ENCODE measurements at regions not wholly inside any gene's neighbourhood (a gene's known extent, or its start where the extent isn't known, plus 50 kb on each side); places are given as distances from the start of the nearest gene placed in this dataset.

DNA sequence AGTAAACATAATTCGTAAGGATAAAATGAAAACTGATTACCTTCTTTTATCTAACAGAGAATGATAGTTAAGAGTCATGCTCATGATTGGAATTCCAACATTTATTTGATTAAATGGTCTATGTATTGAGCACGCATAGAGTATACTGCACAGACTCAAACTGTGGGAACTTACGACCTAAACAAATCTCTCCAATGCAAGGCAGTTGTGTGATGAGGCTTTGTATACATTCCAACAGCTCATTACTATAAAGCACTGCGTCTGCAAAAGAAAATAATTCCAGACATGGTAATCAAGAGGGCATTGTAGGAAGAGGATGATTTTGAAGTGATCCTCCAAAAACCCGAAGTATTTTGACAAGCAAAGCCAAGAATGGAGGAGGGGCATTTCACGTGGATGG lies 169.5 kb downstream of the NUFIP1 start:
- Histone ChIP-seq H3K4me3 (no peak overlapping the region), H3K9me3 (no peaks in the 10 kb centered on the region), H3K27ac (no peak overlapping the region), H3K27me3 (no peaks in the 10 kb centered on the region), H3K36me3 (no peaks in the 10 kb centered on the region), H3K4me1 (no peaks in the 10 kb centered on the region)
- ATAC-seq: no peak
- TF ChIP-seq CTCF (IDR thresholded peaks at IDR 0.05 in 4 of 5, conservative IDR thresholded peaks at IDR 0.05 in 1 of 5) (no peak), POLR2A (IDR thresholded peaks at IDR 0.05) (no peak)
- no peak for DNase-seq
- in situ Hi-C loops (cut with MboI; ENCODE audit: low sequenced_read_pairs in 4 of 4): no loop called here
- intact Hi-C loops (cut with DNase I; ENCODE audit: low total_unique reads): no loop called here

DNA sequence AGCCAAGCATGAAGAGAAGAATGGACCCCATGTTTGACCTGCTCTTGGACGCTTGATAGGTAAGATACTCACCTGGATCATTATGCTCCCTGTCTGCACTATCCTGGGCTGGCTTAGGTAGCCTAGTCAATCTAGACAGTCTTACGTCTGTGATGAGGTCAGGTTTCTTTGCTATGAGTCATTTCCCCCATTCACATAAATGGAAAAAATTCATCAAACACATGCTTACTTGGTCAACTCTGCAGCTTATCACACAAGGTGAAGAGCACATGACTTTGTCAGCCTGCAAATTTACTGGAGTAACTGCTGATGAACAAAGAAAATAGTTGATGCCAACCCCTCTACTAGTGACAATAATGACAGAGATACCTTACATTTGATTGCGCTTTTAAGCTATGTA lies 170.0 kb downstream of the NUFIP1 start:
- ATAC-seq (no peak), DNase-seq (no peak)
- TF ChIP-seq POLR2A (IDR thresholded peaks at IDR 0.05) (no peak), CTCF (IDR thresholded peaks at IDR 0.05 in 4 of 5, conservative IDR thresholded peaks at IDR 0.05 in 1 of 5) (no peak)
- H3K9me3 ChIP-seq: no peaks in the 10 kb centered on the region
- H3K27ac ChIP-seq: no peak overlapping the region
- H3K4me1 ChIP-seq: no peaks in the 10 kb centered on the region
- intact Hi-C loops (cut with DNase I; ENCODE audit: low total_unique reads): no loop called here
- no peaks in the 10 kb centered on the region for H3K36me3 ChIP-seq
- no peaks in the 10 kb centered on the region for H3K27me3 ChIP-seq
- H3K4me3 ChIP-seq: no peak overlapping the region
- in situ Hi-C loops (cut with MboI; ENCODE audit: low sequenced_read_pairs in 4 of 4): no loop called here

GRCh38 chr13:44818428-44818827 lies 170.8 kb downstream of the NUFIP1 start:
- H3K27me3 ChIP-seq: no peaks in the 10 kb centered on the region
- TF ChIP-seq CTCF (IDR thresholded peaks at IDR 0.05 in 4 of 5, conservative IDR thresholded peaks at IDR 0.05 in 1 of 5) (no peak), POLR2A (IDR thresholded peaks at IDR 0.05) (no peak)
- intact Hi-C loops (cut with DNase I; ENCODE audit: low total_unique reads) (no loop called here), in situ Hi-C loops (cut with MboI; ENCODE audit: low sequenced_read_pairs in 4 of 4) (no loop called here)
- no peaks in the 10 kb centered on the region for H3K9me3 ChIP-seq
- no peak for ATAC-seq
- no peak for DNase-seq
- H3K4me3 ChIP-seq: no peak overlapping the region
- peaks cover 0 to under 1% of the 10 kb centered on the region in 2 donors for H3K4me1 ChIP-seq
- no peaks in the 10 kb centered on the region for H3K36me3 ChIP-seq
- H3K27ac ChIP-seq: no peak overlapping the region

GRCh38 chr13:44818016-44818415 lies 171.3 kb downstream of the NUFIP1 start:
- in situ Hi-C loops (cut with MboI; ENCODE audit: low sequenced_read_pairs in 4 of 4): no loop called here

More at GRCh38 chr13:44818016-44818415, 171.3 kb downstream of the NUFIP1 start:
- no peak for ATAC-seq
- Histone ChIP-seq H3K36me3 (no peaks in the 10 kb centered on the region), H3K27me3 (no peaks in the 10 kb centered on the region), H3K4me3 (no peak overlapping the region), H3K9me3 (no peaks in the 10 kb centered on the region), H3K27ac (no peak overlapping the region), H3K4me1 (peaks cover 4% of the 10 kb centered on the region in 2 donors)
- TF ChIP-seq POLR2A (IDR thresholded peaks at IDR 0.05) (no peak), CTCF (IDR thresholded peaks at IDR 0.05 in 4 of 5, conservative IDR thresholded peaks at IDR 0.05 in 1 of 5) (no peak)
- DNase-seq: no peak
- intact Hi-C loops (cut with DNase I; ENCODE audit: low total_unique reads): no loop called here
